Fibroblast of pulmonary artery (primary cell): ENCODE measurements at regions not wholly inside any gene's neighbourhood (a gene's known extent, or its start where the extent isn't known, plus 50 kb on each side); places are given as distances from the start of the nearest gene placed in this dataset.

Experiments used
- DNase-seq: peaks from one replicate; pipeline ENCODE4 v3.0.0-alpha.2; 2010; ENCODE audit warnings: low read depth
- H3K4me3 ChIP-seq: replicated peaks from 2 replicates; pipeline ENCODE4 v1.5.1; 2011; ENCODE audit warnings: low read depth, mild to moderate bottlenecking, control low read depth, low read length, moderate library complexity
- CTCF ChIP-seq: IDR thresholded peaks from 2 replicates; pipeline ENCODE4 v1.5.1; 2011; ENCODE audit warnings: mild to moderate bottlenecking, control low read depth, low read length, inconsistent platforms; ENCODE audit errors: missing control alignments

GRCh38 chr13:81713201-81713600, 1372.3 kb upstream of the SPRY2 start:
- no peak overlapping the region for H3K4me3 ChIP-seq
- no peak for TF ChIP-seq CTCF
- DNase-seq: no peak

GRCh38 chr13:81697826-81698225, 1356.9 kb upstream of the SPRY2 start:
- no peak for TF ChIP-seq CTCF
- no peak overlapping the region for H3K4me3 ChIP-seq
- DNase-seq: no peak

DNA sequence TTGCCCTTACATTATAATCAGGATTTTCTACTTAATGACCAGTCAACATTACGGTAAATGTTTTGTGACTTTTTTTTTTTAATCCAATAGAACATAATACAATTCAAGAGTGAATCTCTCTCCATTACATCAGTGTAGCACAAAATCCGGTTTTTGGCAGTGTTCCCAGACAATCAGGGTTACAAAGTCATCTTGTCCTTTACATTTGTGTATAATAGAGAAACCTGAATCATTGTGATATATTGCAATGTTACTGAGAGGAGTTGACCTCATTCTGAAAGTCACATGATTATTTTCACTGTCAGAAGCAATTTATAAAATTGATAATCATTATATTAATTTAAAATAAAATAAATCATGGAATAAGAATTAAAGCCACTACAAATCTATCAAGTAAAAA, 1346.0 kb upstream of the SPRY2 start:
- H3K4me3 ChIP-seq: no peak overlapping the region
- DNase-seq: peak; percentile 0
- TF ChIP-seq CTCF: no peak

DNA sequence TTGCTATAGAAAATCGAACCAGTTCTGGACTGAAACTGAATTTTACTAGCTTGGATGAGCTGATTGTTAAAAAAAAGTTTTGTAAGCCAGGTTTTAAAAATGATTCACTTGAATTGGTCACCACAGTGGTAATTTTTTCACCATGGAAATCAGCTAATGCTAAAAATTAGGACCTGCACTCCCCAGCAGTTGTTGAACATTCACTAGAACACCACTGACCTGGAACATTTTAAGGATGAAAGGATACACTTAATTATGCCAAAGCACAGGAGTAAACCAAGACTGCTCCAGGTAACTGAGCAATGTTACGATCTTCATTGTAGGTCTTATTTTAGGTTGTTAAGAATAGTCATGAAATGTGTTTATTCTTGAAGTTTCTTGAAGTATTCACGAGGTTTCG, 1342.6 kb upstream of the SPRY2 start:
- no peak overlapping the region for H3K4me3 ChIP-seq
- no peak for DNase-seq
- no peak for TF ChIP-seq CTCF

DNA sequence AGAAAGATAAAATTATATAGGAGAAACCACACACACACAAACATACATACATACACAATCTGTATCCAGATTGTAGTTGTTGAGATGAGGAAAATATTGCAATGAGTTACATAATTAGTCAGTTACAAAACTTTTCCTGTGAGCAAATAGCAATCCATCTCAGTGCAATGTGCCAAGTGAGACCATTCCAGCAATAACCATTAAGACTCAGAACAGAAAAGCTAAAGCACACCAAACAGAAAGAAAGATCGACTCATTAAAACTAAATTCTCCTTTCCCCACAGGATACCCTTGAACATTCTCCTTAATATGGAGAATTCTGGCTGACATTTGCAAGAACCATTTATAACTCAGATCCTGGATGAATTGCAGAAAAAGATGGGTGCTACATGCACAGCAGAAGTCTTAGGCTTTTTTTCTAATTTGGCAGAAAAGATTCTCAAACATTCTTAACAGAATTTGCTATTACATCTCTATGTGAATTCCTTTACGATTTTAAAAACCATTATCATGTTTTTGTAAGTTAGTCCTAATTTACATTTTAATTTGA, 1341.2 kb upstream of the SPRY2 start:
- no peak for DNase-seq
- no peak overlapping the region for H3K4me3 ChIP-seq
- no peak for TF ChIP-seq CTCF

DNA sequence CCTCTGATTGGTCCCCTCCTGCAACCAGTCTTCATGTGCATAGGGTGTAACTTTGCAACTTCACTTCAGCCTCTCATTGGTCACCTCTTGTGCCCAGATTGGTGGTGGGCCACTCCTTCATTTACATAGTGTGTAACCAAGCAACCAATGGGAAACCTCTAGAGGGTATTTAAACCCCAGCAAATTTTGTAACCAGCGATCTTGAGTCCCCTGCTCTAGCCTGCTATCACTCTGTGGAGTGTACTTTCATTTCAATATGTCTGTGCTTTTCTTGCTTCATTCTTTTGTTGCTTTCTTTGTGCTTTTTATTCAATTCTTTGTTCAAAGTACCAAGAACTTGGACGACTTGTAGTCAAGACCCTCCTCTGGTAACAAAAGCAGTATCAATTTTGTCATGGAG, 1336.9 kb upstream of the SPRY2 start:
- H3K4me3 ChIP-seq: no peak overlapping the region
- TF ChIP-seq CTCF: no peak

DNA sequence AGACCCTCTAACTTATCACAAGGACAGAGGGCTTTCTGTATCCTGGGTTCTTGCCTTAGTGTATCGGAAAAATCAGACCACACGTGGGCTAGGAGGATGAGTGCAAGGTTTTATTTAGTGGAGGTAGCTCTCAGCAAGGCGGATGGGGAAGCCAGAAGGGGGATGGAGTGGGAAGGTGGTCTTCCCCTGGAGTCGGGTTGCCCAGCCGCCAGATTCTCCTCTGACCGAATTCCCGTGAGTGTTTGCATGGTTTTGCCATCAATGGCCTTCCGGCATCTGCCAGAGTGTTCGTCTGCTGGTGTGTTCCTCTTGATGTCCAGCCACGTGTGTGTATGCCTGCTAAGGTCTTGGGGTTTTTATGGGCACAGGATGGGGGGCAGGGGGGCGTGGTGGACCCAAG, 1335.1 kb upstream of the SPRY2 start:
- no peak for DNase-seq
- no peak overlapping the region for H3K4me3 ChIP-seq
- TF ChIP-seq CTCF: no peak

More for the DNA sequence above, 1336.9 kb upstream of the SPRY2 start:
- no peak for DNase-seq
